ENCODE measurements at regions not wholly inside any gene's neighbourhood (a gene's known extent, or its start where the extent isn't known, plus 50 kb on each side); places are given as distances from the start of the nearest gene placed in this dataset.

DNA sequence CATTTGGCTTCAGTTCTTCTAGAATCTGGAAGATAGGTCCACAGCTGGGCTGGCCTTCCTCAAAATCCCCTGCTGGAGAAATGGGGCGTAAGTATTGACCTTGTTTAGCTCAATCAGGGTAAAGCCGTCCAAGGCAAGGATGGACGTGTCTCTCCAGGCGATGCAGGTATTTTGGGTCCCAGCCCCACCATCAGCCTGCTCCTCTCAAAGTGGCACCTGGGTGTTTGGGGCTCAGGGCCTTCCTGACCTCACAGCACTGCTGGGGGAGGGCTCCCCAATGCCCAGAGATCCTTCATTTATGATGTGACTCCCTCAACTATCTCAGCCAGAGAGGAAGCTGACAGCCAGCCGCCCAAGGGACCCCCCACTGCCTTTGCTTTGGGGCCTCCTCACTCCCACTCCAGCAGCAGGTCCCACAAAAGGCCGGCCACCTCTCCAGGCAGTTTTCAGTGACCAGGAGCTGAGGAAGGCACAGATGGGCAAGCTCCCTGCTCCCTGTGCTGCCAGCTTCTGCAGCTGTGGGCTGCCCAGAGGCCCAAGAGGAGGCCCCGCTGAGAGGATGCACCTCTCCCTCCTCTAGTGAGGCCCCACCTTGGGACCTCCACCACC is 140.0 kb upstream of the TCERG1L start:
- TF ChIP-seq, protein P1, sequence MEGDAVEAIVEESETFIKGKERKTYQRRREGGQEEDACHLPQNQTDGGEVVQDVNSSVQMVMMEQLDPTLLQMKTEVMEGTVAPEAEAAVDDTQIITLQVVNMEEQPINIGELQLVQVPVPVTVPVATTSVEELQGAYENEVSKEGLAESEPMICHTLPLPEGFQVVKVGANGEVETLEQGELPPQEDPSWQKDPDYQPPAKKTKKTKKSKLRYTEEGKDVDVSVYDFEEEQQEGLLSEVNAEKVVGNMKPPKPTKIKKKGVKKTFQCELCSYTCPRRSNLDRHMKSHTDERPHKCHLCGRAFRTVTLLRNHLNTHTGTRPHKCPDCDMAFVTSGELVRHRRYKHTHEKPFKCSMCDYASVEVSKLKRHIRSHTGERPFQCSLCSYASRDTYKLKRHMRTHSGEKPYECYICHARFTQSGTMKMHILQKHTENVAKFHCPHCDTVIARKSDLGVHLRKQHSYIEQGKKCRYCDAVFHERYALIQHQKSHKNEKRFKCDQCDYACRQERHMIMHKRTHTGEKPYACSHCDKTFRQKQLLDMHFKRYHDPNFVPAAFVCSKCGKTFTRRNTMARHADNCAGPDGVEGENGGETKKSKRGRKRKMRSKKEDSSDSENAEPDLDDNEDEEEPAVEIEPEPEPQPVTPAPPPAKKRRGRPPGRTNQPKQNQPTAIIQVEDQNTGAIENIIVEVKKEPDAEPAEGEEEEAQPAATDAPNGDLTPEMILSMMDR (IDR thresholded peaks at IDR 0.05), result no peak
- no peak overlapping the region for H3K27ac Mint-ChIP-seq

GRCh38 chr10:131452926-131453720 is 141.6 kb upstream of the TCERG1L start:
- Mint-ChIP-seq H3K9me3 (peaks cover 36% of the 10 kb centered on the region), H3K4me3 (no peak overlapping the region), H3K27me3 (ENCODE audit: insufficient read depth) (peaks cover 4% of the 10 kb centered on the region), H3K4me1 (ENCODE audit: low read depth) (no peaks in the 10 kb centered on the region), H3K36me3 (ENCODE audit: low read depth) (no peaks in the 10 kb centered on the region), H3K27ac (no peak overlapping the region)
- no peak for DNase-seq
- TF ChIP-seq, protein P1 (IDR thresholded peaks at IDR 0.05), result no peak

More for the DNA sequence above, 140.0 kb upstream of the TCERG1L start:
- peaks cover 44% of the 10 kb centered on the region for H3K9me3 Mint-ChIP-seq
- H3K36me3 Mint-ChIP-seq (ENCODE audit: low read depth), result no peaks in the 10 kb centered on the region
- no peak overlapping the region for H3K4me3 Mint-ChIP-seq
- no peaks in the 10 kb centered on the region for H3K4me1 Mint-ChIP-seq (ENCODE audit: low read depth)
- no peak for DNase-seq
- H3K27me3 Mint-ChIP-seq (ENCODE audit: insufficient read depth), result peaks cover 4% of the 10 kb centered on the region

DNA sequence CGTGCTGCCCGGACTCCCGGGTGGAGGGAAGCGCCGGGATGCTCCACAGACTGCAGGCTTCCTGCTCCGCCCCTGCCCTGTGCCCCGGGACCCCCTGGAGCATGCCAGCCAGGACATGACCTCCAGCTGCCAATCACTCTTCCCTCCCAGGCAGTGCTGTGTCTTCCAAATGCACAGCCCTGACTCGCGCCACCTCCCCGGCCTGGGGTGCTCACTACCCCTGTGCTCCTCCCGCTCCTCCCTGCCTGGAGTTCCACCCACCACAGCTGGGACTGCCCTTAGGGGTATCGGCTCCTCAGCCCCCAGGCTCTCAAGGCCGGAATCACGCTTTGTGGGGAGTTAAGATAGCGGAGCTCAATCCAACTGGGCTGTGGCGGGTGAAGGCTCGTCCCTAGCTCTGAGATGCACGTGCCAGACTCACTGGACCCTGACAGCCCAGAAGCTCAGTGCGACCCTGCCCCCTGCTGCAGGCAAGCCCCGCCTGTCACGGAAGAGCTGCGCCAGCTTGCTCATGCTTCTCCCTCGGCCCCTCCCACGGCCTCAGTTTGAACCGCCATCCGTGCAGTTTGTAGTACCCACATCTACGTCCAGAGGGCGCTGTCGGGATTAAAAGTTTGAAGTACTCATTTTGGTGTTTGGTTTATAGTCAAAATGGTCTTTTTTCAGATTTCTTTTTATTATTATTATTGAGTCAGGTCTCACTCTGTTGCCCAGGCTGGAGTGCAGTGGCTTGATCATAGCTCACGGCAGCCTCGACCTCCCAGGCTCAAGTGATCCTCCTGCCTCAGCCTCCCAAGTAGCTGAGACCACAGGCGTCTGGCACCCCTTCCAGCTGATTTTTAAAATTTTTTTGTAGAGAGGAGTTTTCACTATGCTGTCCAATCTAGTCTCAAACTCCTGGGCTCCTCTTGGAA is 142.5 kb upstream of the TCERG1L start:
- H3K27me3 Mint-ChIP-seq (ENCODE audit: insufficient read depth), result peaks cover 4% of the 10 kb centered on the region
- H3K4me3 Mint-ChIP-seq, result no peak overlapping the region
- no peak for DNase-seq
- H3K36me3 Mint-ChIP-seq (ENCODE audit: low read depth), result no peaks in the 10 kb centered on the region
- H3K9me3 Mint-ChIP-seq, result peaks cover 32% of the 10 kb centered on the region
- TF ChIP-seq, protein P1 (IDR thresholded peaks at IDR 0.05), result peak; percentile 78
- H3K4me1 Mint-ChIP-seq (ENCODE audit: low read depth), result no peaks in the 10 kb centered on the region
- H3K27ac Mint-ChIP-seq, result no peak overlapping the region

DNA sequence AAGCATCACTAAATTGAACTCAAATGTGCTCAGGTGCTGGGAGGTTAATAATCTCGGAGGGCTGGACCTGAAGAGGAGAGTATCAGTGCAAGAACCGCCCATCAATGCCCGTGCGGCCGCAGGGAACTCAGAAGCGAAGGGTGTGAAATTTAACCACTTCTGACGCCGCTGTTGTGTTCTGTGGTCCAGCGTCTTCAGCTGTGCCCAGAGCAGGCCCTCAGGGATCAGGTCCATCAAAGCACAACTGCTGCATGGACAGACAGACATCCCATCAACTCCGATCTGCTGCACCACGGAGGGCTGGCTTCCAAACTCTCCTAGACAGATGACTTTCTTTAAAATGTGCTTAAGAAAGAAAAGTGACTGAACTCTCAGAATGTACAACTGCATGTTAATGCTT is 144.9 kb upstream of the TCERG1L start:
- TF ChIP-seq, protein P1 (IDR thresholded peaks at IDR 0.05), result no peak
- H3K4me1 Mint-ChIP-seq (ENCODE audit: low read depth), result no peaks in the 10 kb centered on the region
- no peak overlapping the region for H3K27ac Mint-ChIP-seq
- H3K4me3 Mint-ChIP-seq, result no peak overlapping the region
- no peaks in the 10 kb centered on the region for H3K36me3 Mint-ChIP-seq (ENCODE audit: low read depth)
- peaks cover 25% of the 10 kb centered on the region for H3K9me3 Mint-ChIP-seq
- peaks cover 4% of the 10 kb centered on the region for H3K27me3 Mint-ChIP-seq (ENCODE audit: insufficient read depth)
- DNase-seq, result no peak

GRCh38 chr10:131461093-131461492 is 149.6 kb upstream of the TCERG1L start:
- TF ChIP-seq, protein P1 (IDR thresholded peaks at IDR 0.05), result no peak
- peaks cover 7% of the 10 kb centered on the region; the same call in 1 of the 2 replicates for H3K36me3 Mint-ChIP-seq (ENCODE audit: low read depth)
- DNase-seq, result no peak
- no peak overlapping the region for H3K27ac Mint-ChIP-seq
- no peaks in the 10 kb centered on the region for H3K4me1 Mint-ChIP-seq (ENCODE audit: low read depth)
- no peak overlapping the region for H3K4me3 Mint-ChIP-seq
- peaks cover 42% of the 10 kb centered on the region for H3K9me3 Mint-ChIP-seq
- H3K27me3 Mint-ChIP-seq (ENCODE audit: insufficient read depth), result no peaks in the 10 kb centered on the region; the same call in none of the 2 replicates
